H1 (cell line): ENCODE measurements at regions not wholly inside any gene's neighbourhood (a gene's known extent, or its start where the extent isn't known, plus 50 kb on each side); places are given as distances from the start of the nearest gene placed in this dataset.

Experiments used
- CEBPB ChIP-seq: IDR thresholded peaks from 2 replicates; pipeline ENCODE4 v1.6.1; 2012; ENCODE audit warnings: low read depth, low read length
- JUND ChIP-seq: IDR thresholded peaks from 2 replicates; pipeline ENCODE4 v1.6.1; 2011; ENCODE audit warnings: mild to moderate bottlenecking, improper control_type of control experiment, low read length
- POLR2AphosphoS5 ChIP-seq: IDR thresholded peaks from 2 replicates; pipeline ENCODE4 v1.6.1; 2011; ENCODE audit warnings: low read depth, low read length
- TF ChIP-seq, protein P1 (sequence below), 3 experiments: IDR thresholded peaks; 1 replicate in 2 of 3; 2 replicates in 1 of 3; pipeline versions ENCODE4 v1.5.1 to v1.6.1; 2011; ENCODE audit warnings: low read length in 3 of 3, mild to moderate bottlenecking in 3 of 3, inconsistent platforms in 2 of 3, low read depth in 1 of 3, moderate library complexity in 1 of 3; ENCODE audit not compliant: insufficient read depth in 1 of 3; ENCODE audit errors: control extremely low read depth in 1 of 3
- TF ChIP-seq, protein P2 (sequence below): IDR thresholded peaks from 2 replicates; pipeline ENCODE4 v1.6.1; 2012; ENCODE audit warnings: low read length, inconsistent platforms

DNA sequence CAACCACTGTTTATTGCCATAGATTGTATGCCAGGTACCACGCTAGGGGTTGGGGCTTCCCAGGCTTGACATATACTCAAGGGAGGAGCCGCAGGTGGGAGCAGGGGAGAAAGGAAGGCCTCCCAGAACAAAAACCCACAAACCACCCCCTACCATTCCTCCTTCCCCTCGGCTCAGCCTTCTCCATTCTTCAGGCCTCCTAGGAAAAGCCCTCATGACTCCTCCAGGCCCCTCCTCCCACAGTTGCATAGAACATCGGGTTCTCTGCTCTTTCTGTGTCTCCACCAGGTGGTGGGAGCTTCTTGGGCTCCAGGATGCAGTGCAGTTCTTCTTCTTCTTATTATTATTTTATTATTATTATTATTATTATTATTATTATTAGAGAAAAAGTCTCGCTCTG is 80.3 kb downstream of the ZFP36L2 start:
- TF ChIP-seq CEBPB (no peak), JUND (no peak), POLR2AphosphoS5 (no peak)
- TF ChIP-seq, protein P1, sequence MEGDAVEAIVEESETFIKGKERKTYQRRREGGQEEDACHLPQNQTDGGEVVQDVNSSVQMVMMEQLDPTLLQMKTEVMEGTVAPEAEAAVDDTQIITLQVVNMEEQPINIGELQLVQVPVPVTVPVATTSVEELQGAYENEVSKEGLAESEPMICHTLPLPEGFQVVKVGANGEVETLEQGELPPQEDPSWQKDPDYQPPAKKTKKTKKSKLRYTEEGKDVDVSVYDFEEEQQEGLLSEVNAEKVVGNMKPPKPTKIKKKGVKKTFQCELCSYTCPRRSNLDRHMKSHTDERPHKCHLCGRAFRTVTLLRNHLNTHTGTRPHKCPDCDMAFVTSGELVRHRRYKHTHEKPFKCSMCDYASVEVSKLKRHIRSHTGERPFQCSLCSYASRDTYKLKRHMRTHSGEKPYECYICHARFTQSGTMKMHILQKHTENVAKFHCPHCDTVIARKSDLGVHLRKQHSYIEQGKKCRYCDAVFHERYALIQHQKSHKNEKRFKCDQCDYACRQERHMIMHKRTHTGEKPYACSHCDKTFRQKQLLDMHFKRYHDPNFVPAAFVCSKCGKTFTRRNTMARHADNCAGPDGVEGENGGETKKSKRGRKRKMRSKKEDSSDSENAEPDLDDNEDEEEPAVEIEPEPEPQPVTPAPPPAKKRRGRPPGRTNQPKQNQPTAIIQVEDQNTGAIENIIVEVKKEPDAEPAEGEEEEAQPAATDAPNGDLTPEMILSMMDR (IDR thresholded peaks at IDR 0.05; ENCODE audit: control extremely low read depth in 1 of 3, insufficient read depth in 1 of 3, low read depth in 1 of 3, low read length in 3 of 3): no peak
- TF ChIP-seq, protein P2, sequence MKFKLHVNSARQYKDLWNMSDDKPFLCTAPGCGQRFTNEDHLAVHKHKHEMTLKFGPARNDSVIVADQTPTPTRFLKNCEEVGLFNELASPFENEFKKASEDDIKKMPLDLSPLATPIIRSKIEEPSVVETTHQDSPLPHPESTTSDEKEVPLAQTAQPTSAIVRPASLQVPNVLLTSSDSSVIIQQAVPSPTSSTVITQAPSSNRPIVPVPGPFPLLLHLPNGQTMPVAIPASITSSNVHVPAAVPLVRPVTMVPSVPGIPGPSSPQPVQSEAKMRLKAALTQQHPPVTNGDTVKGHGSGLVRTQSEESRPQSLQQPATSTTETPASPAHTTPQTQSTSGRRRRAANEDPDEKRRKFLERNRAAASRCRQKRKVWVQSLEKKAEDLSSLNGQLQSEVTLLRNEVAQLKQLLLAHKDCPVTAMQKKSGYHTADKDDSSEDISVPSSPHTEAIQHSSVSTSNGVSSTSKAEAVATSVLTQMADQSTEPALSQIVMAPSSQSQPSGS: no peak
